Endothelial cell (in vitro differentiated cells): ENCODE measurements at regions not wholly inside any gene's neighbourhood (a gene's known extent, or its start where the extent isn't known, plus 50 kb on each side); places are given as distances from the start of the nearest gene placed in this dataset.

Source experiments
- DNase-seq: peaks from one replicate; pipeline ENCODE4 v3.0.0; 2021; ENCODE audit warnings: low spot score
- H3K27ac Mint-ChIP-seq: one replicate; pipeline ENCODE4 v1.8.0; 2021; ENCODE audit warnings: mixed read lengths, inconsistent platforms; ENCODE audit not compliant: unreplicated experiment
- H3K27me3 Mint-ChIP-seq: one replicate; pipeline ENCODE4 v1.8.0; 2021; ENCODE audit warnings: mild to moderate bottlenecking, moderate library complexity, mixed read lengths, inconsistent platforms; ENCODE audit not compliant: unreplicated experiment
- H3K36me3 Mint-ChIP-seq: one replicate; pipeline ENCODE4 v1.8.0; 2021; ENCODE audit warnings: mild to moderate bottlenecking, low read depth, mixed read lengths, inconsistent platforms; ENCODE audit not compliant: unreplicated experiment
- H3K4me1 Mint-ChIP-seq: one replicate; pipeline ENCODE4 v1.8.0; 2021; ENCODE audit warnings: mild to moderate bottlenecking, mixed read lengths, inconsistent platforms; ENCODE audit not compliant: unreplicated experiment
- H3K4me3 Mint-ChIP-seq: one replicate; pipeline ENCODE4 v1.8.0; 2021; ENCODE audit warnings: mild to moderate bottlenecking, mixed read lengths, inconsistent platforms; ENCODE audit not compliant: unreplicated experiment
- H3K9me3 Mint-ChIP-seq: one replicate; pipeline ENCODE4 v1.8.0; 2021; ENCODE audit warnings: mixed read lengths, inconsistent platforms; ENCODE audit not compliant: unreplicated experiment
- TF ChIP-seq, protein P1 (sequence below): fragments of 200-600 bp; sonication (generic); IDR thresholded peaks from one replicate; pipeline ENCODE4 v1.5.0; 2021; ENCODE audit warnings: antibody characterized with exemption; ENCODE audit not compliant: unreplicated experiment

DNA sequence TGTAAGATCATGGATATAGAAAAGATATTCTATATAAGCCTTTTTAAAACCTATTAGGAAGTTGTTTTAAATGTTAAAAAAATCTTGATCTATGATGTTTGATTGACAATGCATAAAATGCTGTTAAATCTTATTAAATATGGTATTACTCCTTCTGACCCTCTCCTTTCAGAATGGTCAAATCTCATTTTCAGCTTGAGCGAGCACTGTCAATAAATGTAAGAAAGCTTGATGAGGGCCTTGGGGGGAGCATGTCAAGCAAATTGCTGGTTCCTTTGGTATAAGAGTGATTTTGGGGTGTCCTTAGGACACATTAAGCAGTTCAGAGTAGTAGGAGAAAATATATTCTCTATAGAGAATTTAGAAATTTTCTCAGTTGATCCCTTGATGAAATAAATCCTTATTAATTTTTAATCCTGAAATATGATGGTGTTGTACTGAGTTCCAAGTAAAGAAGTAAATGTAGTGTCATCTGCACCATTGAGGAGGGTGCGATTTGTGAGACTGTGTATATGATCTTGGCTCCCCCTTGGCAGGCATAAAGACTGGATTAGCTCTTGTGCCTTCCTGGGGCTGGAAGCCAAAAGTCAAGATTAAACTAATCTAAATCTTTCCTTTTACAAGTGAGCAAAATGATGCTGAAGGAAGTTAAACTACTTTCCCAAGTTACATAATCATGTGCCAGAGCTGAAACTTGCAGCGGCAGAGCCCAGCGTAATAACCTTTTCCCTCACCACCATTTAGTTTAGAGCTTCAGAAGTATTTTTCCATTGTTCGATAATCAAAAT lies 82.6 kb upstream of the ANK2 start:
- no peaks in the 10 kb centered on the region for H3K36me3 Mint-ChIP-seq
- TF ChIP-seq, protein P1, sequence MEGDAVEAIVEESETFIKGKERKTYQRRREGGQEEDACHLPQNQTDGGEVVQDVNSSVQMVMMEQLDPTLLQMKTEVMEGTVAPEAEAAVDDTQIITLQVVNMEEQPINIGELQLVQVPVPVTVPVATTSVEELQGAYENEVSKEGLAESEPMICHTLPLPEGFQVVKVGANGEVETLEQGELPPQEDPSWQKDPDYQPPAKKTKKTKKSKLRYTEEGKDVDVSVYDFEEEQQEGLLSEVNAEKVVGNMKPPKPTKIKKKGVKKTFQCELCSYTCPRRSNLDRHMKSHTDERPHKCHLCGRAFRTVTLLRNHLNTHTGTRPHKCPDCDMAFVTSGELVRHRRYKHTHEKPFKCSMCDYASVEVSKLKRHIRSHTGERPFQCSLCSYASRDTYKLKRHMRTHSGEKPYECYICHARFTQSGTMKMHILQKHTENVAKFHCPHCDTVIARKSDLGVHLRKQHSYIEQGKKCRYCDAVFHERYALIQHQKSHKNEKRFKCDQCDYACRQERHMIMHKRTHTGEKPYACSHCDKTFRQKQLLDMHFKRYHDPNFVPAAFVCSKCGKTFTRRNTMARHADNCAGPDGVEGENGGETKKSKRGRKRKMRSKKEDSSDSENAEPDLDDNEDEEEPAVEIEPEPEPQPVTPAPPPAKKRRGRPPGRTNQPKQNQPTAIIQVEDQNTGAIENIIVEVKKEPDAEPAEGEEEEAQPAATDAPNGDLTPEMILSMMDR = no peak
- H3K9me3 Mint-ChIP-seq = no peaks in the 10 kb centered on the region
- no peaks in the 10 kb centered on the region for H3K27me3 Mint-ChIP-seq
- DNase-seq = no peak
- H3K27ac Mint-ChIP-seq = no peak overlapping the region
- H3K4me1 Mint-ChIP-seq = no peaks in the 10 kb centered on the region
- no peak overlapping the region for H3K4me3 Mint-ChIP-seq

DNA sequence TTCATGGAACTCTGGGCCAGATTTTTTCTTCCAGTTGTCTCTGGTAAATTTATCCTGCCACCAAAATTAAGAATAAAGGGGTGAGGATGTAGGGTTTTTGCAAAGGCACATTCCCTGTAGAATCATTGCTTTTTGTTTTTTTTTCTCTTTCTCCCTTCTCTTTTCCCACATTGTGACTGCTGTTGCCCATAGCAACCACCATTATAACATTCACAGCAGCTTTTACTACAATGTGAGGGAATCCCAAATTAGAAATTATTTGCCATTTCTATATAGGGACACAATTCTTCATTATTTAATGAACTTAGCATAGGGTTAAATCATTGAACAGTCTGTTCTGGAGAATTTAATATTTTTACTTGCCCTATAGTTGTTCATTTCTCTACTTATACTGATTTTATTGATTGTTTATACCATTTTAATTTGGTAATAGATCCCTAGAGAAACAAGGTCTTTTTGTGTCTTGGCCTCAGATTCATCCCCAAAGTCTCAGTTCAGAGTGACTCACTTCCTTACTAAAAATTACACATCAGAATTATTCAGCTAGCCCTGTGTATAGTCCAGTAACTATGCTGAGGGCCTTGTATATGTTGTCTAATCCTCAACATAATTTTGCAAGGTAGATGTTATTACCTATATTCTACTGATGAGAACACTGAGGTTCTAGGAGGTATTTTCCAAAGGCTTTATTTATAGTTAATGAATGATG lies 80.8 kb upstream of the ANK2 start:
- Mint-ChIP-seq H3K9me3 (no peaks in the 10 kb centered on the region), H3K27ac (no peak overlapping the region), H3K27me3 (no peaks in the 10 kb centered on the region), H3K4me1 (no peaks in the 10 kb centered on the region), H3K36me3 (no peaks in the 10 kb centered on the region), H3K4me3 (no peak overlapping the region)
- TF ChIP-seq, protein P1 = no peak
- DNase-seq = no peak

DNA sequence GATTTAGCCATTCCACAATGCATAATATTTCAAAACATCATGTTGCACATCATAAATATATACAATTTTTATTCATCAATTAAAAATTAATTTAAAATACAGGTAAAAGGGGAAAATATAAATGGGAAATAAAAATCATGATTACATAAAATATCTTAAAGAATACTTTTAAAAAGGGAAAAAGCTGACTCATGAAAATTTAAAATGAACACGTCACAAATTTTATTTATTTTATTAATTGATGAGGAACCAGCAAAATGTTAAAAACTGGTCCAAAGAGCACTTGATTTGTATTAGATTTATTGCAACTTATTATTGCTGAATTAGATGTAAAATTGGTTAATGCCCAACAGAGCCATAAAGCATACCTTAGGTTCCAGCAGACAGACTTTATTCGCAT lies 78.5 kb upstream of the ANK2 start:
- Mint-ChIP-seq H3K27ac (no peak overlapping the region), H3K36me3 (no peaks in the 10 kb centered on the region)

GRCh38 chr4:112973750-112974251 lies 75.7 kb upstream of the ANK2 start:
- no peak for DNase-seq
- H3K36me3 Mint-ChIP-seq = no peaks in the 10 kb centered on the region
- H3K4me3 Mint-ChIP-seq = no peak overlapping the region
- H3K27ac Mint-ChIP-seq = no peak overlapping the region
- TF ChIP-seq, protein P1 = no peak
- H3K27me3 Mint-ChIP-seq = no peaks in the 10 kb centered on the region
- no peaks in the 10 kb centered on the region for H3K4me1 Mint-ChIP-seq
- H3K9me3 Mint-ChIP-seq = no peaks in the 10 kb centered on the region

More for the DNA sequence above, 78.5 kb upstream of the ANK2 start:
- no peaks in the 10 kb centered on the region for H3K9me3 Mint-ChIP-seq
- H3K4me1 Mint-ChIP-seq = no peaks in the 10 kb centered on the region
- no peaks in the 10 kb centered on the region for H3K27me3 Mint-ChIP-seq
- H3K4me3 Mint-ChIP-seq = no peak overlapping the region
- TF ChIP-seq, protein P1 = no peak
- no peak for DNase-seq
